Amniotic epithelial cell (primary cell): ENCODE measurements at regions not wholly inside any gene's neighbourhood (a gene's known extent, or its start where the extent isn't known, plus 50 kb on each side); places are given as distances from the start of the nearest gene placed in this dataset.

Source experiments
- DNase-seq: peaks from one replicate; pipeline ENCODE4 v3.0.0-alpha.2; 2010; ENCODE audit warnings: low read depth

- DNase-seq = no peak
These were observed 132.6 kb downstream of the WDR11 start for GRCh38 chr10:120983721-120984120.

GRCh38 chr10:120984221-120984620 lies 133.1 kb downstream of the WDR11 start:
- no peak for DNase-seq

- DNase-seq = no peak
These were observed 136.2 kb downstream of the WDR11 start for GRCh38 chr10:120987359-120987758.

- no peak for DNase-seq
These were observed 137.6 kb downstream of the WDR11 start for GRCh38 chr10:120988751-120989150.

- DNase-seq = no peak
These were observed 138.1 kb downstream of the WDR11 start for GRCh38 chr10:120989279-120989678.

GRCh38 chr10:120989996-120990598 lies 138.9 kb downstream of the WDR11 start:
- DNase-seq = no peak

GRCh38 chr10:120990831-120991230 lies 139.7 kb downstream of the WDR11 start:
- no peak for DNase-seq

- DNase-seq = no peak
These were observed 141.9 kb downstream of the WDR11 start for GRCh38 chr10:120993089-120993488.

GRCh38 chr10:120995768-120996167 lies 144.6 kb downstream of the WDR11 start:
- no peak for DNase-seq

- DNase-seq = no peak
These were observed 145.4 kb downstream of the WDR11 start for GRCh38 chr10:120996456-120997034.

GRCh38 chr10:120997313-120997712 lies 146.2 kb downstream of the WDR11 start:
- DNase-seq = no peak

GRCh38 chr10:120997756-120998155 lies 146.6 kb downstream of the WDR11 start:
- no peak for DNase-seq

- DNase-seq = no peak
These were observed 147.1 kb downstream of the WDR11 start for GRCh38 chr10:120998251-120998650.

GRCh38 chr10:120998782-120999285 lies 147.7 kb downstream of the WDR11 start:
- DNase-seq = no peak

- no peak for DNase-seq
These were observed 148.7 kb downstream of the WDR11 start for GRCh38 chr10:120999868-121000267.

- no peak for DNase-seq
These were observed 151.5 kb downstream of the WDR11 start for GRCh38 chr10:121002586-121003205.

GRCh38 chr10:121005948-121006587 lies 154.9 kb downstream of the WDR11 start:
- DNase-seq = no peak

- DNase-seq = no peak
These were observed 156.1 kb downstream of the WDR11 start for GRCh38 chr10:121007264-121007663.

GRCh38 chr10:121015916-121016315 lies 164.8 kb downstream of the WDR11 start:
- no peak for DNase-seq

- DNase-seq = no peak
These were observed 173.9 kb downstream of the WDR11 start for GRCh38 chr10:121024905-121025584.

- no peak for DNase-seq
These were observed 174.6 kb downstream of the WDR11 start for GRCh38 chr10:121025731-121026130.

- no peak for DNase-seq
These were observed 176.2 kb downstream of the WDR11 start for GRCh38 chr10:121027371-121027770.
